AG09309 (cell line): ENCODE measurements at regions not wholly inside any gene's neighbourhood (a gene's known extent, or its start where the extent isn't known, plus 50 kb on each side); places are given as distances from the start of the nearest gene placed in this dataset.

Source experiments
- DNase-seq: peaks from one replicate; pipeline ENCODE4 v3.0.0-alpha.2; 2010; ENCODE audit warnings: low read depth
- H3K4me3 ChIP-seq: 2 replicates; pipeline ENCODE4 v1.5.1; 2011; ENCODE audit warnings: mild to moderate bottlenecking, low read depth, low read length, moderate library complexity; ENCODE audit not compliant: control insufficient read depth
- CTCF ChIP-seq: IDR thresholded peaks from 2 replicates; pipeline ENCODE4 v1.5.1; 2011; ENCODE audit warnings: mild to moderate bottlenecking, low read depth, low read length, inconsistent platforms; ENCODE audit not compliant: insufficient read depth, control insufficient read depth; ENCODE audit errors: missing control alignments

GRCh38 chr10:42475168-42476098 lies 162.9 kb downstream of the ZNF33B start:
- H3K4me3 ChIP-seq = peak overlapping the region; percentile 83
- DNase-seq = peak; percentile 32
- no peak for TF ChIP-seq CTCF

GRCh38 chr10:42454313-42454712 lies 184.1 kb downstream of the ZNF33B start:
- no peak for TF ChIP-seq CTCF
- DNase-seq = no peak

GRCh38 chr10:42431095-42431494 lies 207.3 kb downstream of the ZNF33B start:
- no peak overlapping the region for H3K4me3 ChIP-seq
- no peak for DNase-seq
- TF ChIP-seq CTCF = no peak

More at GRCh38 chr10:42454313-42454712, 184.1 kb downstream of the ZNF33B start:
- H3K4me3 ChIP-seq = no peak overlapping the region

- TF ChIP-seq CTCF = peak; percentile 53
- no peak for DNase-seq
Measured at GRCh38 chr10:42428534-42428933, 209.8 kb downstream of the ZNF33B start.

GRCh38 chr10:42422911-42423310 lies 215.5 kb downstream of the ZNF33B start:
- H3K4me3 ChIP-seq = no peak overlapping the region
- no peak for TF ChIP-seq CTCF
- DNase-seq = no peak

More at GRCh38 chr10:42428534-42428933, 209.8 kb downstream of the ZNF33B start:
- no peak overlapping the region for H3K4me3 ChIP-seq

- TF ChIP-seq CTCF = no peak
- DNase-seq = no peak
- H3K4me3 ChIP-seq = no peak overlapping the region
Measured at GRCh38 chr10:42421812-42422211, 216.6 kb downstream of the ZNF33B start.
